BJ (cell line): ENCODE measurements at regions not wholly inside any gene's neighbourhood (a gene's known extent, or its start where the extent isn't known, plus 50 kb on each side); places are given as distances from the start of the nearest gene placed in this dataset.

ENCODE experiments used
- CTCF ChIA-PET: fragments of 350-600 bp; formaldehyde crosslinking; extraction: SDS; loops from one replicate; lab custom pipeline; 2021; ENCODE audit warnings: antibody characterized with exemption, inconsistent platforms; lab: Yijun Ruan, JAX
- POLR2A ChIA-PET: fragments of 300-600 bp; sonication (Branson Sonifier 250); formaldehyde crosslinking; extraction: SDS; loops from one replicate; lab custom pipeline; 2021; ENCODE audit warnings: antibody characterized with exemption; lab: Charles Lee
- DNase-seq: peaks from one replicate; pipeline ENCODE4 v3.0.0-alpha.2; 2011; ENCODE audit warnings: low read depth
- H3K27me3 ChIP-seq: 2 replicates; pipeline ENCODE4 v1.6.0; 2011; ENCODE audit warnings: low read length; ENCODE audit not compliant: control insufficient read depth, insufficient read depth
- H3K36me3 ChIP-seq: 2 replicates; pipeline ENCODE4 v1.5.1; 2011; ENCODE audit warnings: low read length; ENCODE audit not compliant: control insufficient read depth, insufficient read depth
- H3K4me3 ChIP-seq: 2 replicates; pipeline ENCODE4 v1.5.1; 2011; ENCODE audit warnings: low read depth, mild to moderate bottlenecking, control low read depth, low read length
- CTCF ChIP-seq: IDR thresholded peaks from 2 replicates; pipeline ENCODE4 v1.5.1; 2011; ENCODE audit warnings: low read depth, mild to moderate bottlenecking, control low read depth, inconsistent platforms, low read length, moderate library complexity; ENCODE audit not compliant: insufficient read depth

GRCh38 chr9:86695910-86696424 lies 251.3 kb downstream of the GAS1 start:
- ChIA-PET POLR2A (interaction anchor here (0.5 kb wide), 1 partner anchor 287 kb away, joined by 4 read pairs; no protein-coding TSS in a partner anchor), CTCF (interaction anchor here (1.0 kb wide), 1 partner anchor 21 kb away, joined by 3 read pairs; no protein-coding TSS in a partner anchor)
- H3K36me3 ChIP-seq: no peaks in the 10 kb centered on the region
- TF ChIP-seq CTCF: no peak
- DNase-seq: no peak
- no peaks in the 10 kb centered on the region for H3K27me3 ChIP-seq
- no peak overlapping the region for H3K4me3 ChIP-seq

GRCh38 chr9:86690034-86690433 lies 257.3 kb downstream of the GAS1 start:
- Histone ChIP-seq H3K4me3 (no peak overlapping the region), H3K36me3 (no peaks in the 10 kb centered on the region), H3K27me3 (no peaks in the 10 kb centered on the region)
- ChIA-PET POLR2A (no interaction called here), CTCF (interaction anchor here (1.4 kb wide), 1 partner anchor 16 kb away, joined by 3 read pairs; no protein-coding TSS in a partner anchor)
- no peak for TF ChIP-seq CTCF
- DNase-seq: no peak

- no peak overlapping the region for H3K4me3 ChIP-seq
- CTCF ChIA-PET: interaction anchor here (0.8 kb wide), 1 partner anchor 25 kb away, joined by 3 read pairs; no protein-coding TSS in a partner anchor
- TF ChIP-seq CTCF: no peak
- no peaks in the 10 kb centered on the region for H3K36me3 ChIP-seq
- H3K27me3 ChIP-seq: no peaks in the 10 kb centered on the region
- DNase-seq: no peak
- POLR2A ChIA-PET: no interaction called here
These were observed 259.5 kb downstream of the GAS1 start for GRCh38 chr9:86687788-86688187.

- ChIA-PET POLR2A (no interaction called here), CTCF (interaction anchor here (0.9 kb wide), 1 partner anchor 71 kb away, joined by 3 read pairs; no protein-coding TSS in a partner anchor)
- no peak for DNase-seq
- no peak overlapping the region for H3K4me3 ChIP-seq
- no peaks in the 10 kb centered on the region for H3K36me3 ChIP-seq
- no peak for TF ChIP-seq CTCF
- no peaks in the 10 kb centered on the region for H3K27me3 ChIP-seq
These were observed 261.8 kb downstream of the GAS1 start for GRCh38 chr9:86685556-86685955.

GRCh38 chr9:86684148-86684547 lies 263.2 kb downstream of the GAS1 start:
- no peaks in the 10 kb centered on the region for H3K27me3 ChIP-seq
- ChIA-PET CTCF (interaction anchor here (1.2 kb wide), 2 partner anchors 8 to 13 kb away, joined by 3 to 4 read pairs; no protein-coding TSS in a partner anchor), POLR2A (no interaction called here)
- DNase-seq: peak; percentile 43
- H3K4me3 ChIP-seq: no peak overlapping the region
- H3K36me3 ChIP-seq: no peaks in the 10 kb centered on the region
- no peak for TF ChIP-seq CTCF
